Ascending aorta (tissue), 2 donors: ENCODE measurements at regions not wholly inside any gene's neighbourhood (a gene's known extent, or its start where the extent isn't known, plus 50 kb on each side); places are given as distances from the start of the nearest gene placed in this dataset.

Experiments
- DNase-seq, 2 donors: peaks; one replicate each; pipeline ENCODE4 v3.0.0-alpha.2; 2019; ENCODE audit warnings: low spot score in 2 of 2
- H3K27ac ChIP-seq, 2 donors: fragments of 200-600 bp; sonication (generic); one replicate each; pipeline ENCODE4 v1.5.1; 2016 to 2017; ENCODE audit warnings: mild to moderate bottlenecking in 1 of 2
- H3K27me3 ChIP-seq: fragments of 200-600 bp; sonication (generic); one replicate; pipeline ENCODE4 v1.5.1; 2017
- H3K36me3 ChIP-seq, 2 donors: fragments of 200-600 bp; sonication (generic); one replicate each; pipeline ENCODE4 v1.5.1; 2016
- H3K4me1 ChIP-seq, 2 donors: fragments of 200-600 bp; sonication (generic); one replicate each; pipeline ENCODE4 v1.5.1; 2016 to 2017; ENCODE audit warnings: mild to moderate bottlenecking in 1 of 2
- H3K4me3 ChIP-seq, 2 donors: fragments of 200-600 bp; sonication (generic); one replicate each; pipeline ENCODE4 v1.5.1; 2016 to 2017; ENCODE audit warnings: mild to moderate bottlenecking in 1 of 2
- H3K9me3 ChIP-seq, 2 donors: fragments of 200-600 bp; sonication (generic); one replicate each; pipeline ENCODE4 v1.5.1; 2016
- intact Hi-C: fragments of 100-400 bp; cut with DNase I; formaldehyde crosslinking; loops from one replicate; pipeline ENCODE4 v1.15.1; 2023
- TF ChIP-seq, protein P1 (sequence below), 3 experiments: fragments of 200-600 bp in 2 of 3; fragments of 450-650 bp in 1 of 3; sonication (generic) in 2 of 3; IDR thresholded peaks; one replicate each; pipeline ENCODE4 v1.5.1; 2016 to 2019; ENCODE audit warnings: antibody characterized with exemption in 3 of 3, mild to moderate bottlenecking in 1 of 3, moderate library complexity in 1 of 3

DNA sequence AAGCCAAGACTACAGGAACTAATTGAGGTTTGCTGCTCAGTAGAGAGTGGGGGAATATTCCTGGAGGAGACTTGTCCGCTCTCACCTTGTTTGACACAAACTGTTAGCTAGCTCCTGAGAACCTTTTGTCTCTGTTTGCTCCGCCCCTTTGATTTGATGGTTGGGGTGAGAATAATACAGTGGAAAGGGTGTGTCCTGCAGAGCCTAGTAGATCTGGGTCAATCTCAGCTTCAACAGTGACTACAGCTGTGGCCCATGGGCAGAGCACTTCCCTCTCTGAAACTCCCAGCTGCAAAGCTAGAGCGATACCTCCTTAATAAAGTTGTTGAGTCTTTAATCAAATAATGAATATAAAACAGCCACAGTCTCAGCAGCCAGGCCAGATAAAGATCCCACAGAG lies 576.7 kb downstream of the DIAPH3 start:
- no peaks in the 10 kb centered on the region for H3K36me3 ChIP-seq
- intact Hi-C loops = no loop called here
- no peaks in the 10 kb centered on the region for H3K27me3 ChIP-seq
- H3K4me3 ChIP-seq = no peak overlapping the region
- TF ChIP-seq, protein P1, sequence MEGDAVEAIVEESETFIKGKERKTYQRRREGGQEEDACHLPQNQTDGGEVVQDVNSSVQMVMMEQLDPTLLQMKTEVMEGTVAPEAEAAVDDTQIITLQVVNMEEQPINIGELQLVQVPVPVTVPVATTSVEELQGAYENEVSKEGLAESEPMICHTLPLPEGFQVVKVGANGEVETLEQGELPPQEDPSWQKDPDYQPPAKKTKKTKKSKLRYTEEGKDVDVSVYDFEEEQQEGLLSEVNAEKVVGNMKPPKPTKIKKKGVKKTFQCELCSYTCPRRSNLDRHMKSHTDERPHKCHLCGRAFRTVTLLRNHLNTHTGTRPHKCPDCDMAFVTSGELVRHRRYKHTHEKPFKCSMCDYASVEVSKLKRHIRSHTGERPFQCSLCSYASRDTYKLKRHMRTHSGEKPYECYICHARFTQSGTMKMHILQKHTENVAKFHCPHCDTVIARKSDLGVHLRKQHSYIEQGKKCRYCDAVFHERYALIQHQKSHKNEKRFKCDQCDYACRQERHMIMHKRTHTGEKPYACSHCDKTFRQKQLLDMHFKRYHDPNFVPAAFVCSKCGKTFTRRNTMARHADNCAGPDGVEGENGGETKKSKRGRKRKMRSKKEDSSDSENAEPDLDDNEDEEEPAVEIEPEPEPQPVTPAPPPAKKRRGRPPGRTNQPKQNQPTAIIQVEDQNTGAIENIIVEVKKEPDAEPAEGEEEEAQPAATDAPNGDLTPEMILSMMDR (IDR thresholded peaks at IDR 0.05) = no peak
- H3K4me1 ChIP-seq = no peaks in the 10 kb centered on the region
- no peak for DNase-seq
- no peaks in the 10 kb centered on the region for H3K9me3 ChIP-seq
- H3K27ac ChIP-seq = no peak overlapping the region

DNA sequence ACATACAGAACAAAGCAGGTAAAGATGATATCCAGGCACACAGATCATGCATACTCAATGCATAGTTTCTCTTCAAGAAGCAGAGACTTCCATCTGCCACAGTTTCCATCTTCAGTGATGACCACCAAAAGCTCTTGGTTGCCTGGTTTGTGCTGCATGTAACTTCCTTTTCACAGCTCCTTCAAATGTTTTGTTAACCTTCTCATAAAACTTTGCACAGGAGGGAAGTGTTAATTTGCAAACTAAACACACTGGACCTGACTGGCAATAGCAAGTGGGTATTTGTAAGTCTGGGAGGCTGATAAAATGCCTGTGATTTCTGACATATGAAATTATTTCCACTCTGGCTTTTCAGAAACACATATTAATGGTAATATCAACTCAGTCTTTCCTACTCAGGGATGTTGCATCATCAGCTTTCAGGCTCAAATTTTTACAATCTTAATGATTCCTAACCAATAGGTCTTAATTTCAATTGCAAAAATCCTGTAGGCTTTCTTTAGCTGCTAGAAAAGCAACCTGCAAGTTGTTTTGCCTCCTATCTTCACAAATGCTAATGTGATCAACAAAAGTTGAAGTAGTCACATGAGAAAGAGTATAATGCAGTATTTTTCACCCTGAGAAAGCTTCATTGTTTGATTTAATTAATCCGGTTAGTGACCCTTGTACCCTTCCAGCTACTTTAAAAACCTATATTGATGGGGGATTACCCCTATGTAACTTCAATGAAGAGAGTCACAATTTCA lies 575.6 kb downstream of the DIAPH3 start:
- no peaks in the 10 kb centered on the region for H3K9me3 ChIP-seq
- no peak for DNase-seq
- H3K36me3 ChIP-seq = no peaks in the 10 kb centered on the region
- TF ChIP-seq, protein P1 (IDR thresholded peaks at IDR 0.05) = no peak
- H3K27me3 ChIP-seq = no peaks in the 10 kb centered on the region
- intact Hi-C loops = no loop called here
- H3K4me3 ChIP-seq = no peak overlapping the region
- no peak overlapping the region for H3K27ac ChIP-seq
- no peaks in the 10 kb centered on the region for H3K4me1 ChIP-seq

DNA sequence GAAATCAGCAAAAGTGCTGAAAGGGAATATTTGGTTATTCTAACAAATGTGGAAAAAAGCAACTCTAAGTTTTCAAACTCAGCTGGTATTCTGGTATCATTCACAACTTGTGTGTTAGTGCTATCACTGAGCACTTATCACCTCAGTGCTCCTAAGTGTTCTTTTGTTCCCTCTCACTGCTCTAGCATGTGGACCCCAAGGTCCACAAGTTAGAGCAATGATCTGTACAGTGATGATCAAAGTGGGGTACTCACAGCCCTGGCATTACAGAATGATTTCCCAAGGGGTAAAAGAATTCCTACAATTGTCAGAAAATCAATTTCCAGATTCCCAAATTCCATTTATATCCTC lies 575.0 kb downstream of the DIAPH3 start:
- intact Hi-C loops = no loop called here
- H3K4me1 ChIP-seq = no peaks in the 10 kb centered on the region
- TF ChIP-seq, protein P1 (IDR thresholded peaks at IDR 0.05) = no peak
- no peak overlapping the region for H3K27ac ChIP-seq
- no peaks in the 10 kb centered on the region for H3K36me3 ChIP-seq
- H3K4me3 ChIP-seq = no peak overlapping the region
- no peaks in the 10 kb centered on the region for H3K27me3 ChIP-seq
- DNase-seq = no peak
- no peaks in the 10 kb centered on the region for H3K9me3 ChIP-seq

DNA sequence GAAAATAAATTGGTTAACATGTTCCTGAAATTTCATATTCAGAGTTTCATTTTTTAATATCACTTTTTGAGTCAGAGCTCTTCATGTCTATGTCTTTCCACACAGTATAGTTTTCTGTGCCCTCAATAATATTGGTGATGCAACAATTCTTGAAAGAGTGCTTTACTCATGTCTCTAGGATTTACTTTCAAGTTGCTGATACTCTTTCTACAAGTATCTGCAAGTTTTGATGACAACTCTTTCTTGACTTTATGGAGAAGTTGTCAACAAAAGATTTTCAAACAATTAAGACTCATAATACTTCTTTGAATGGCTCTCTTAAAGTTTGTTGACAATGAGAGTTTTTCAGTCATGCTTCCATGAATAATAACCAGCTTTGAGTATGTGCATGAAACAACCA lies 561.7 kb downstream of the DIAPH3 start:
- Histone ChIP-seq H3K9me3 (peaks cover 0 to 7% of the 10 kb centered on the region in 2 donors), H3K4me3 (no peak overlapping the region), H3K36me3 (no peaks in the 10 kb centered on the region), H3K27ac (no peak overlapping the region), H3K4me1 (no peaks in the 10 kb centered on the region), H3K27me3 (no peaks in the 10 kb centered on the region)
- TF ChIP-seq, protein P1 (IDR thresholded peaks at IDR 0.05) = no peak
- intact Hi-C loops = no loop called here
- DNase-seq = no peak

DNA sequence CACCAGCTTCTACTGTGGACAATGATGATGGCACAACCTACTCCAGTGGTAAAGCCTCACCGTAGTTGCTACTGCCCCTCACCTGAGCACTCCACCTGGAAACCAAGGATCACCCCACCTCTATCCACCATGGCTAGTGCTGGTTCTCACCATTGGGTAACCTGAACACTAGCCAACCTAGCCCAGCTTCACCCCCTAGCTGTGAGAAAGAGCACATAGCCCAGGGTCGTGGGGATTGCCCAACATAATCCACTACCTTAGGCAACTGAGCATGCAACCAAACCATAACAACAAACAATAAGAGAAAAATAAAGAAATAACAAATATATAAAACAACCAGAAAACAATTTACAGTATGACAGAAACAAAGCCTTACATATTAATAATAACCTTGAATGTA lies 560.1 kb downstream of the DIAPH3 start:
- TF ChIP-seq, protein P1 (IDR thresholded peaks at IDR 0.05) = no peak
- intact Hi-C loops = no loop called here

DNA sequence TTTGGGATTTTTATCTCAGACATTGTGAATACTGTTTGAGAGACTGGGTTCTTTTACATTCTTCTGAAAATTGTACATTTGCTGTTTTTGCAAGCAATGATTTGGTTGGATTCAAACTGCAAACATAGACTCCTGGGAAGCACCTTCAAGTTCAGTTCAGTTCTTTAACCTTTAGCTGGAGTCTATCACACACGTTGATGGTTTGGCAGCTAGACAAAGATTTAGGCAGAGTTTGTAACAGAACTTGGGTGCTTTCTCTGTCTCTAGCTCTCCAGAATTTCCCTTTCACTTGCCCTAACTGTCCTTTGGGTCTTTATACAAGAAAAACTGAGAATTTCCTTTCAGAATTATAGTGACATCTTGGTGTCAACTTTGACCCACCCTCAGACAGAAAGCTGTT lies 556.6 kb downstream of the DIAPH3 start:
- Histone ChIP-seq H3K4me3 (no peak overlapping the region), H3K4me1 (no peaks in the 10 kb centered on the region), H3K27ac (no peak overlapping the region), H3K9me3 (no peaks in the 10 kb centered on the region), H3K36me3 (no peaks in the 10 kb centered on the region), H3K27me3 (no peaks in the 10 kb centered on the region)
- TF ChIP-seq, protein P1 (IDR thresholded peaks at IDR 0.05) = no peak
- intact Hi-C loops = no loop called here
- DNase-seq = no peak

More for the DNA sequence above, 560.1 kb downstream of the DIAPH3 start:
- Histone ChIP-seq H3K4me3 (no peak overlapping the region), H3K4me1 (no peaks in the 10 kb centered on the region), H3K27me3 (no peaks in the 10 kb centered on the region), H3K9me3 (peaks cover 0 to 7% of the 10 kb centered on the region in 2 donors), H3K36me3 (no peaks in the 10 kb centered on the region), H3K27ac (no peak overlapping the region)
- no peak for DNase-seq
